ENCODE measurements at regions not wholly inside any gene's neighbourhood (a gene's known extent, or its start where the extent isn't known, plus 50 kb on each side); places are given as distances from the start of the nearest gene placed in this dataset.
"Not testable (repeated sequence)": the region's sequence is repeated elsewhere in the genome, so short reads cannot be mapped to it uniquely, and the experiment has no call there.

- no peak for DNase-seq
Observed at GRCh38 chr3:153567011-153567410, 405.0 kb downstream of the RAP2B start.

GRCh38 chr3:153567556-153567955, 405.5 kb downstream of the RAP2B start:
- DNase-seq, result no peak

GRCh38 chr3:153570481-153570880, 408.5 kb downstream of the RAP2B start:
- DNase-seq, result not testable (repeated sequence)

GRCh38 chr3:153572165-153572564, 410.1 kb downstream of the RAP2B start:
- no peak for DNase-seq

- no peak for DNase-seq
Observed at GRCh38 chr3:153572654-153573053, 410.6 kb downstream of the RAP2B start.

- no peak for DNase-seq
Observed at GRCh38 chr3:153573481-153573880, 411.5 kb downstream of the RAP2B start.

- DNase-seq, result no peak
Observed at GRCh38 chr3:153574445-153574844, 412.4 kb downstream of the RAP2B start.

GRCh38 chr3:153577059-153577736, 415.2 kb downstream of the RAP2B start:
- no peak for DNase-seq

- DNase-seq, result no peak
Observed at GRCh38 chr3:153578046-153578445, 416.0 kb downstream of the RAP2B start.

GRCh38 chr3:153590051-153590450, 428.0 kb downstream of the RAP2B start:
- DNase-seq, result no peak

GRCh38 chr3:153591561-153592245, 429.7 kb downstream of the RAP2B start:
- DNase-seq, result peak; percentile 20

GRCh38 chr3:153595186-153595815, 433.3 kb downstream of the RAP2B start:
- DNase-seq, result peak; percentile 49

- no peak for DNase-seq
Observed at GRCh38 chr3:153596401-153596800, 434.4 kb downstream of the RAP2B start.

GRCh38 chr3:153599685-153600084, 437.7 kb downstream of the RAP2B start:
- DNase-seq, result no peak

GRCh38 chr3:153600896-153601295, 438.9 kb downstream of the RAP2B start:
- no peak for DNase-seq

GRCh38 chr3:153601374-153601853, 439.4 kb downstream of the RAP2B start:
- no peak for DNase-seq

- DNase-seq, result no peak
Observed at GRCh38 chr3:153602801-153603200, 440.8 kb downstream of the RAP2B start.

- no peak for DNase-seq
Observed at GRCh38 chr3:153614140-153614539, 452.1 kb downstream of the RAP2B start.

GRCh38 chr3:153614563-153614962, 452.5 kb downstream of the RAP2B start:
- no peak for DNase-seq

- DNase-seq, result no peak
Observed at GRCh38 chr3:153615863-153616262, 453.8 kb downstream of the RAP2B start.

- no peak for DNase-seq
Observed at GRCh38 chr3:153617463-153617862, 455.4 kb downstream of the RAP2B start.

GRCh38 chr3:153618176-153618575, 456.1 kb downstream of the RAP2B start:
- DNase-seq, result no peak

GRCh38 chr3:153619268-153619667, 457.2 kb downstream of the RAP2B start:
- DNase-seq, result no peak

- DNase-seq, result no peak
Observed at GRCh38 chr3:153621953-153622352, 459.9 kb downstream of the RAP2B start.
